H1 (cell line): ENCODE measurements at regions not wholly inside any gene's neighbourhood (a gene's known extent, or its start where the extent isn't known, plus 50 kb on each side); places are given as distances from the start of the nearest gene placed in this dataset.

Source experiments
- CTCF ChIA-PET: fragments of 300-600 bp; sonication (Branson Sonifier 250); formaldehyde crosslinking; loops from one replicate; lab custom pipeline; 2021; ENCODE audit not compliant: partially characterized antibody; lab: Charles Lee
- POLR2A ChIA-PET: fragments of 300-600 bp; sonication (Branson Sonifier 250); formaldehyde crosslinking; loops from one replicate; lab custom pipeline; 2021; ENCODE audit warnings: inconsistent platforms; ENCODE audit not compliant: partially characterized antibody; lab: Charles Lee
- DNase-seq, 2 experiments: peaks; one replicate each; pipeline versions ENCODE4 v3.0.0 to v3.0.0-alpha.2; 2010 to 2022; ENCODE audit warnings: low spot score in 2 of 2, low read depth in 1 of 2, mixed read lengths in 1 of 2
- FAIRE-seq: peaks from 2 replicates; lab custom pipeline; 2011; peaks lifted over from hg19 to GRCh38; lab: Jason Lieb, UNC
- H2AFZ ChIP-seq: 2 replicates; pipeline ENCODE4 v1.8.1; 2012; ENCODE audit warnings: low read length, inconsistent platforms
- H2AK5ac ChIP-seq: 2 replicates; pipeline ENCODE4 v1.6.1; 2013; ENCODE audit warnings: low read depth, low read length
- H2BK120ac ChIP-seq: replicated peaks from 2 replicates; pipeline ENCODE3; 2013; ENCODE audit warnings: low read depth, low read length, inconsistent platforms
- H2BK12ac ChIP-seq: 2 replicates; pipeline ENCODE4 v1.6.1; 2013; ENCODE audit warnings: low read depth, low read length
- H2BK15ac ChIP-seq: 2 replicates; pipeline ENCODE4 v1.6.1; 2013; ENCODE audit warnings: low read length
- H2BK20ac ChIP-seq: 2 replicates; pipeline ENCODE4 v1.6.1; 2013; ENCODE audit warnings: low read length
- H2BK5ac ChIP-seq: 2 replicates; pipeline ENCODE4 v1.6.1; 2013; ENCODE audit warnings: low read depth, low read length
- H3K14ac ChIP-seq: 2 replicates; pipeline ENCODE4 v1.6.1; 2013; ENCODE audit warnings: inconsistent platforms; ENCODE audit not compliant: insufficient read length
- H3K18ac ChIP-seq: 2 replicates; pipeline ENCODE4 v1.6.1; 2013; ENCODE audit warnings: low read length; ENCODE audit errors: extremely low read depth
- H3K23ac ChIP-seq: 2 replicates; pipeline ENCODE4 v1.6.1; 2013; ENCODE audit warnings: inconsistent platforms; ENCODE audit not compliant: insufficient read length
- H3K23me2 ChIP-seq: 2 replicates; pipeline ENCODE4 v1.6.1; 2013; ENCODE audit warnings: low read depth, low read length
- H3K27ac ChIP-seq: 2 replicates; pipeline ENCODE4 v1.6.1; 2011; ENCODE audit warnings: low read depth, low read length, inconsistent platforms
- H3K27me3 ChIP-seq, 4 experiments: replicated peaks in 1 of 4; 1 replicate in 1 of 4; 2 replicates in 3 of 4; pipeline versions ENCODE4 v1.6.1 to v1.8.1; 2011 to 2013; ENCODE audit warnings: low read length in 3 of 4, mild to moderate bottlenecking in 3 of 4, inconsistent platforms in 2 of 4, mixed read lengths in 2 of 4, moderate library complexity in 1 of 4; ENCODE audit not compliant: control insufficient read depth in 3 of 4, insufficient read depth in 3 of 4; ENCODE audit errors: extremely low read depth in 1 of 4
- H3K36me3 ChIP-seq, 4 experiments: 2 replicates each; pipeline versions ENCODE4 v1.6.1 to v1.8.1; 2011 to 2013; ENCODE audit warnings: mild to moderate bottlenecking in 4 of 4, low read length in 3 of 4, moderate library complexity in 2 of 4, control low read depth in 1 of 4, inconsistent platforms in 1 of 4; ENCODE audit not compliant: insufficient read depth in 4 of 4, control insufficient read depth in 2 of 4
- H3K4ac ChIP-seq: replicated peaks from 2 replicates; pipeline ENCODE3; 2013; ENCODE audit warnings: low read length, low read depth, mixed read lengths, inconsistent platforms; ENCODE audit not compliant: insufficient read length
- H3K4me1 ChIP-seq, 4 experiments: replicated peaks in 1 of 4; 1 replicate in 1 of 4; 2 replicates in 3 of 4; pipeline versions ENCODE4 v1.6.1 to v1.8.1; 2011 to 2013; ENCODE audit warnings: low read length in 3 of 4, inconsistent platforms in 2 of 4, mixed read lengths in 1 of 4; ENCODE audit not compliant: insufficient read depth in 4 of 4, control insufficient read depth in 3 of 4
- H3K4me2 ChIP-seq, 2 experiments: 2 replicates each; pipeline versions ENCODE4 v1.6.1 to v1.8.1; 2011 to 2013; ENCODE audit warnings: low read depth in 2 of 2, low read length in 2 of 2, control low read depth in 1 of 2, inconsistent platforms in 1 of 2, mild to moderate bottlenecking in 1 of 2; ENCODE audit not compliant: insufficient read depth in 1 of 2
- H3K4me3 ChIP-seq, 4 experiments: fragments of 200-600, 300-600 bp in 1 of 4; sonication (generic), shearing (Covaris generic), sonication (Bioruptor Twin) in 1 of 4; 2 replicates each; pipeline versions ENCODE4 v1.5.1 to v1.8.1; 2011 to 2016; ENCODE audit warnings: low read length in 4 of 4, low read depth in 3 of 4, control low read depth in 2 of 4, inconsistent platforms in 2 of 4, mild to moderate bottlenecking in 2 of 4, mixed read lengths in 1 of 4, moderate library complexity in 1 of 4; ENCODE audit not compliant: insufficient read depth in 2 of 4; ENCODE audit errors: extremely low read depth in 1 of 4
- H3K56ac ChIP-seq: replicated peaks from 2 replicates; pipeline ENCODE3; 2013; ENCODE audit warnings: low read depth, mild to moderate bottlenecking, mixed read lengths, low read length, inconsistent platforms; ENCODE audit not compliant: insufficient read length
- H3K79me1 ChIP-seq: 2 replicates; pipeline ENCODE4 v1.6.1; 2013; ENCODE audit warnings: low read depth, low read length, control low read depth
- H3K79me2 ChIP-seq, 2 experiments: 2 replicates each; pipeline versions ENCODE4 v1.6.1 to v1.8.1; 2012 to 2013; ENCODE audit warnings: low read length in 2 of 2, mild to moderate bottlenecking in 2 of 2, inconsistent platforms in 1 of 2; ENCODE audit not compliant: insufficient read depth in 2 of 2, control insufficient read depth in 1 of 2
- H3K9ac ChIP-seq, 4 experiments: replicated peaks in 1 of 4; 1 replicate in 1 of 4; 2 replicates in 3 of 4; pipeline versions ENCODE4 v1.6.1 to v1.8.1; 2011 to 2013; ENCODE audit warnings: low read depth in 3 of 4, low read length in 3 of 4, control low read depth in 2 of 4, mild to moderate bottlenecking in 2 of 4, moderate library complexity in 2 of 4, inconsistent platforms in 1 of 4; ENCODE audit errors: extremely low read depth in 1 of 4
- H3K9me3 ChIP-seq, 2 experiments: 2 replicates each; pipeline versions ENCODE4 v1.6.1 to v1.8.1; 2012 to 2013; ENCODE audit warnings: mild to moderate bottlenecking in 2 of 2, moderate library complexity in 2 of 2, control low read depth in 1 of 2, inconsistent platforms in 1 of 2, low read depth in 1 of 2, low read length in 1 of 2, mixed read lengths in 1 of 2; ENCODE audit not compliant: insufficient read depth in 2 of 2
- H4K20me1 ChIP-seq, 2 experiments: replicated peaks in 1 of 2; 2 replicates each; pipeline versions ENCODE3 to v1.8.1; 2011 to 2013; ENCODE audit warnings: inconsistent platforms in 2 of 2, low read length in 2 of 2, mild to moderate bottlenecking in 1 of 2; ENCODE audit not compliant: insufficient read depth in 2 of 2, control insufficient read depth in 1 of 2
- H4K5ac ChIP-seq: 2 replicates; pipeline ENCODE4 v1.6.1; 2013; ENCODE audit warnings: low read length, low read depth, mixed read lengths, inconsistent platforms; ENCODE audit not compliant: insufficient read length
- H4K8ac ChIP-seq: 2 replicates; pipeline ENCODE4 v1.8.0; 2013; ENCODE audit warnings: mild to moderate bottlenecking, moderate library complexity, low read length, inconsistent platforms; ENCODE audit not compliant: insufficient read depth; ENCODE audit errors: extremely low read depth
- H4K91ac ChIP-seq: replicated peaks from 2 replicates; pipeline ENCODE3; 2013; ENCODE audit warnings: low read length, mixed read lengths, inconsistent platforms; ENCODE audit not compliant: insufficient read length
- FOSL1 ChIP-seq: IDR thresholded peaks from 2 replicates; pipeline ENCODE4 v1.6.1; 2011; ENCODE audit warnings: mild to moderate bottlenecking, low read depth, low read length, moderate library complexity; ENCODE audit not compliant: insufficient read depth
- JUN ChIP-seq: IDR thresholded peaks from 2 replicates; pipeline ENCODE4 v1.6.1; 2011; ENCODE audit warnings: low read depth, mild to moderate bottlenecking, improper control_type of control experiment, low read length
- JUND ChIP-seq: IDR thresholded peaks from 2 replicates; pipeline ENCODE4 v1.6.1; 2011; ENCODE audit warnings: mild to moderate bottlenecking, improper control_type of control experiment, low read length
- SIN3A ChIP-seq, 2 experiments: IDR thresholded peaks in 1 of 2; conservative IDR thresholded peaks in 1 of 2; 2 replicates each; pipeline ENCODE4 v1.6.1; 2011 to 2012; ENCODE audit warnings: low read length in 2 of 2, improper control_type of control experiment in 1 of 2, low read depth in 1 of 2, mild to moderate bottlenecking in 1 of 2
- SIRT6 ChIP-seq: IDR thresholded peaks from one replicate; pipeline ENCODE4 v1.7.1; 2012; ENCODE audit warnings: low read length, inconsistent platforms
- TBP ChIP-seq: IDR thresholded peaks from 2 replicates; pipeline ENCODE4 v1.6.1; 2011; ENCODE audit warnings: low read depth, low read length, improper control_type of control experiment
- TEAD4 ChIP-seq: IDR thresholded peaks from 2 replicates; pipeline ENCODE4 v1.6.1; 2012; ENCODE audit warnings: low read depth, low read length, inconsistent platforms, mixed read lengths
- WGBS, 2 experiments: shearing (Covaris generic) in 1 of 2; methylation state at CpG; one replicate each; pipeline versions ENCODE4 v1.1.6 to v1.1.7; 2013 to 2015; ENCODE audit warnings: low lambda C conversion rate in 2 of 2, mixed read lengths in 2 of 2, inconsistent platforms in 1 of 2, low coverage in 1 of 2, missing lambda C conversion rate in 1 of 2; ENCODE audit not compliant: insufficient replicate concordance in 2 of 2, insufficient coverage in 1 of 2, insufficient read length in 1 of 2; ENCODE audit errors: extremely low coverage in 1 of 2, missing lambda C conversion rate in 1 of 2; 5-methylcytosine and 5-hydroxymethylcytosine counted together
- TF ChIP-seq, protein P1 (sequence below): IDR thresholded peaks from 2 replicates; pipeline ENCODE4 v1.6.1; 2012; ENCODE audit warnings: low read length, inconsistent platforms

DNA sequence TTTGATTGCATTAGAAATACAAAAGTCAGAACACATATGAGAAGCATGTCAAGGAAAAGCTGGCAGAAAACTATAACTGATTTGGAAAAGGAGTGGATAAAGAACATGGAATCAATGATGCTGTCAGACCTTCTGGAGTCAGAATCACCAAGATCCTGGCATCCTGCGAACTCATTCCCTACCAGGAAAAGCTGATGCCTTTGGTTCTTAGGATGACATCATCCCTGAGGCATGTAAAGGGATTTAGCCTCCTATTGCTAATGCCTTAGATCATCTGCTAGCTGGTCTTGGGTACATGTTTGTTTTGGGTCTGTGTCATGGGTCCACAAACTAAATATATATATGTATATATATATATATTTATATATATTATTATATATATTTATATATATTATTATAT is 680.7 kb downstream of the EPHA4 start:
- Histone ChIP-seq H4K20me1 (no peaks in the 10 kb centered on the region), H3K4ac (no peak overlapping the region), H3K23me2 (no peaks in the 10 kb centered on the region), H3K56ac (no peak overlapping the region), H3K4me2 (no peak overlapping the region), H2BK15ac (no peak overlapping the region), H3K79me2 (no peaks in the 10 kb centered on the region), H3K36me3 (no peaks in the 10 kb centered on the region), H2BK20ac (no peak overlapping the region), H4K8ac (no peak overlapping the region), H3K14ac (no peak overlapping the region), H3K4me1 (peaks cover 0 to 10% (median 4%) of the 10 kb centered on the region in 4 experiments; a peak in 3 of 7 replicates), H3K9me3 (no peaks in the 10 kb centered on the region), H3K23ac (no peak overlapping the region), H2AFZ (no peak overlapping the region), H2BK5ac (no peak overlapping the region), H3K27me3 (no peaks in the 10 kb centered on the region), H3K27ac (no peak overlapping the region), H3K18ac (no peak overlapping the region), H4K5ac (no peak overlapping the region), H2BK120ac (no peak overlapping the region), H3K79me1 (no peaks in the 10 kb centered on the region), H2BK12ac (no peak overlapping the region), H3K9ac (no peak overlapping the region), H3K4me3 (no peak overlapping the region), H4K91ac (no peak overlapping the region), H2AK5ac (no peak overlapping the region)
- POLR2A ChIA-PET: no interaction called here
- DNase-seq (no peak), FAIRE-seq (peak; percentile 97)
- TF ChIP-seq, protein P1, sequence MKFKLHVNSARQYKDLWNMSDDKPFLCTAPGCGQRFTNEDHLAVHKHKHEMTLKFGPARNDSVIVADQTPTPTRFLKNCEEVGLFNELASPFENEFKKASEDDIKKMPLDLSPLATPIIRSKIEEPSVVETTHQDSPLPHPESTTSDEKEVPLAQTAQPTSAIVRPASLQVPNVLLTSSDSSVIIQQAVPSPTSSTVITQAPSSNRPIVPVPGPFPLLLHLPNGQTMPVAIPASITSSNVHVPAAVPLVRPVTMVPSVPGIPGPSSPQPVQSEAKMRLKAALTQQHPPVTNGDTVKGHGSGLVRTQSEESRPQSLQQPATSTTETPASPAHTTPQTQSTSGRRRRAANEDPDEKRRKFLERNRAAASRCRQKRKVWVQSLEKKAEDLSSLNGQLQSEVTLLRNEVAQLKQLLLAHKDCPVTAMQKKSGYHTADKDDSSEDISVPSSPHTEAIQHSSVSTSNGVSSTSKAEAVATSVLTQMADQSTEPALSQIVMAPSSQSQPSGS: 0 out of 2 replicates have a peak, but pooled peaks have one; percentile 43
- no peak for TF ChIP-seq SIRT6
- TF ChIP-seq JUND: peak; percentile 95
- peak; percentile 85 for TF ChIP-seq JUN
- no peak for TF ChIP-seq SIN3A (conservative IDR thresholded peaks at IDR 0.05 in 1 of 2, IDR thresholded peaks at IDR 0.05 in 1 of 2; ENCODE audit: low read depth in 1 of 2, low read length in 2 of 2)
- TF ChIP-seq TBP: no peak
- no peak for TF ChIP-seq FOSL1
- 0 out of 2 replicates have a peak, but pooled peaks have one; percentile 7 for TF ChIP-seq TEAD4
- CTCF ChIA-PET: interaction anchor here (0.6 to 1.6 kb wide), 2 partner anchors 16 to 633 kb away, joined by 3 read pairs; no protein-coding TSS in a partner anchor
- WGBS, 2 experiments: 78% methylated on average over 1 of the region's 1 CpG; no CpG with 5 or more reads in 1 of the 2 experiments
